ENCODE measurements at regions not wholly inside any gene's neighbourhood (a gene's known extent, or its start where the extent isn't known, plus 50 kb on each side); places are given as distances from the start of the nearest gene placed in this dataset.

- Histone ChIP-seq H3K27me3 (ENCODE audit: insufficient read depth, poor library complexity, severe bottlenecking) (no peaks in the 10 kb centered on the region), H3K9me3 (ENCODE audit: severe bottlenecking) (no peaks in the 10 kb centered on the region), H3K36me3 (ENCODE audit: low read depth) (no peaks in the 10 kb centered on the region), H3K4me1 (ENCODE audit: insufficient read depth, poor library complexity, severe bottlenecking) (no peaks in the 10 kb centered on the region), H3K27ac (ENCODE audit: poor library complexity, severe bottlenecking) (no peak overlapping the region), H3K4me3 (ENCODE audit: severe bottlenecking) (no peak overlapping the region)
- TF ChIP-seq CTCF (IDR thresholded peaks at IDR 0.05; ENCODE audit: poor library complexity, severe bottlenecking), result no peak
- DNase-seq (ENCODE audit: low spot score), result no peak
- no peak for ATAC-seq (ENCODE audit: low read depth)
These were observed 62.9 kb downstream of the NHLRC3 start for GRCh38 chr13:39100996-39101738.

DNA sequence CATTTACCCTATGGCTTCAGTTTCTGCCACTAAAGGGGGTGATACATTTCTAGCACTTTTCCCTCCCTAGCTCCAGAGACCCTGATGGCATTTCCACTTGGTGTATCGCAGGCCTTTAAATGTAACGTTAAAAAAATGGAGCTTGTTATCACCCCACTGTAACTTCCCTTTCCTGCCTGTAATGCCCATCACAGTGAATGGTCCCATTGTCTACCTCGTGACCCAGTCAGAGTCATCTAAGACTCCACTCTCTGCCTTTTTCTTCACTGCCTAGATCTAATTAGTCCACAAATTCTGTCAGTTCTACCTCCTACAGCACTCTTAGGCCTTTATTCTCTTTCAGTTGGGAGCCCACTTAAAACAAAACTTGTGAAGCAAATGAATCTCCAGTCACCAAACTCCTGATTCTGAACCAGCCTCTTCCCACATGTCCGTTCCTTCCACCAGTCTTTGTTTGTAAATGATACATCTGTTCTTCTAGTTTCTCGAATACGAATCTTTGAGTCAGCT lies 64.8 kb downstream of the NHLRC3 start:
- no peak for ATAC-seq (ENCODE audit: low read depth)
- no peak for DNase-seq (ENCODE audit: low spot score)
- Histone ChIP-seq H3K27ac (ENCODE audit: poor library complexity, severe bottlenecking) (no peak overlapping the region), H3K4me1 (ENCODE audit: insufficient read depth, poor library complexity, severe bottlenecking) (no peaks in the 10 kb centered on the region), H3K4me3 (ENCODE audit: severe bottlenecking) (no peak overlapping the region), H3K9me3 (ENCODE audit: severe bottlenecking) (no peaks in the 10 kb centered on the region), H3K36me3 (ENCODE audit: low read depth) (no peaks in the 10 kb centered on the region), H3K27me3 (ENCODE audit: insufficient read depth, poor library complexity, severe bottlenecking) (no peaks in the 10 kb centered on the region)
- no peak for TF ChIP-seq CTCF (IDR thresholded peaks at IDR 0.05; ENCODE audit: poor library complexity, severe bottlenecking)

DNA sequence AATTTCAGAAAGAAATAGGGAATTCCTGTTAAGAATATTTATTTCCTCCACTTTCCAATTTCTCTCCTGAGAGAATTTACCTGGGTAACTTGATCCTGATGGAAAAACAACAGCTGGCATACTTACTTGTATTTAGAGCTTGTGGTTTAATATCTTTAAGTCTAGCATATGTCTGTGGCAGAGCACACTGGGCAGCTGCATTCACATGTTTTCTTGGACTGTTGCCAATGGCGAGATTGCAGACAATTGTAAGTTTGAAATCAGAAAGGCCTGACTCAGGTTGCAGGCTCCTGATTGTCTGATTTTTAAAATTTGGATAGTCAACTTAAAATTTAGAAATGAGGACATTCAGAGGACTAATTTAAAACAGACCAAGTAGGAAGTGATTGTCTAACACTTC lies 66.9 kb downstream of the NHLRC3 start:
- no peaks in the 10 kb centered on the region for H3K4me1 ChIP-seq (ENCODE audit: insufficient read depth, poor library complexity, severe bottlenecking)
- ATAC-seq (ENCODE audit: low read depth) (no peak), DNase-seq (ENCODE audit: low spot score) (no peak)
- H3K27ac ChIP-seq (ENCODE audit: poor library complexity, severe bottlenecking), result no peak overlapping the region
- no peak for TF ChIP-seq CTCF (IDR thresholded peaks at IDR 0.05; ENCODE audit: poor library complexity, severe bottlenecking)
- no peak overlapping the region for H3K4me3 ChIP-seq (ENCODE audit: severe bottlenecking)
- H3K9me3 ChIP-seq (ENCODE audit: severe bottlenecking), result no peaks in the 10 kb centered on the region
- no peaks in the 10 kb centered on the region for H3K27me3 ChIP-seq (ENCODE audit: insufficient read depth, poor library complexity, severe bottlenecking)
- H3K36me3 ChIP-seq (ENCODE audit: low read depth), result no peaks in the 10 kb centered on the region

- no peaks in the 10 kb centered on the region for H3K27me3 ChIP-seq (ENCODE audit: insufficient read depth, poor library complexity, severe bottlenecking)
- no peak overlapping the region for H3K27ac ChIP-seq (ENCODE audit: poor library complexity, severe bottlenecking)
- ATAC-seq (ENCODE audit: low read depth) (no peak), DNase-seq (ENCODE audit: low spot score) (no peak)
- H3K9me3 ChIP-seq (ENCODE audit: severe bottlenecking), result no peaks in the 10 kb centered on the region
- no peaks in the 10 kb centered on the region for H3K4me1 ChIP-seq (ENCODE audit: insufficient read depth, poor library complexity, severe bottlenecking)
- H3K36me3 ChIP-seq (ENCODE audit: low read depth), result no peaks in the 10 kb centered on the region
- no peak for TF ChIP-seq CTCF (IDR thresholded peaks at IDR 0.05; ENCODE audit: poor library complexity, severe bottlenecking)
- no peak overlapping the region for H3K4me3 ChIP-seq (ENCODE audit: severe bottlenecking)
These were observed 68.2 kb downstream of the NHLRC3 start for GRCh38 chr13:39106216-39107005.
